ENCODE measurements at regions not wholly inside any gene's neighbourhood (a gene's known extent, or its start where the extent isn't known, plus 50 kb on each side); places are given as distances from the start of the nearest gene placed in this dataset.
"Not testable (repeated sequence)": the region's sequence is repeated elsewhere in the genome, so short reads cannot be mapped to it uniquely, and the experiment has no call there.

- TF ChIP-seq CTCF, POLR2A (IDR thresholded peaks at IDR 0.05): not testable (repeated sequence)
Measured at GRCh38 chr20:29781217-29781616, 1476.2 kb upstream of the DEFB115 start.
